Stimulated activated memory B cell treated with anti-CD40 and anti-IgM and Interleukin-4, amounts not matched to agents 10 μg/mL and 1 μg/mL and 100 μg/mL, for 72 hours (primary cell): ENCODE measurements at regions not wholly inside any gene's neighbourhood (a gene's known extent, or its start where the extent isn't known, plus 50 kb on each side); places are given as distances from the start of the nearest gene placed in this dataset.
"Not testable (repeated sequence)": the region's sequence is repeated elsewhere in the genome, so short reads cannot be mapped to it uniquely, and the experiment has no call there.

Experiments used
- ATAC-seq: fragments of 150-1000 bp; cut with Tn5 transposase; 2 replicates; pipeline ENCODE4 v1.10.0; 2021
- H3K27ac Mint-ChIP-seq: one replicate; pipeline ENCODE4 v1.8.0; 2022; ENCODE audit warnings: mild to moderate bottlenecking, mixed read lengths
- H3K27me3 Mint-ChIP-seq: one replicate; pipeline ENCODE4 v1.8.0; 2022; ENCODE audit warnings: mixed read lengths
- H3K36me3 Mint-ChIP-seq: one replicate; pipeline ENCODE4 v1.8.0; 2022; ENCODE audit warnings: mixed read lengths
- H3K4me1 Mint-ChIP-seq: one replicate; pipeline ENCODE4 v1.8.0; 2022; ENCODE audit warnings: mixed read lengths
- H3K4me3 Mint-ChIP-seq: one replicate; pipeline ENCODE4 v1.8.0; 2022; ENCODE audit warnings: mild to moderate bottlenecking, moderate library complexity, mixed read lengths
- H3K9me3 Mint-ChIP-seq: one replicate; pipeline ENCODE4 v1.8.0; 2022; ENCODE audit warnings: mixed read lengths

DNA sequence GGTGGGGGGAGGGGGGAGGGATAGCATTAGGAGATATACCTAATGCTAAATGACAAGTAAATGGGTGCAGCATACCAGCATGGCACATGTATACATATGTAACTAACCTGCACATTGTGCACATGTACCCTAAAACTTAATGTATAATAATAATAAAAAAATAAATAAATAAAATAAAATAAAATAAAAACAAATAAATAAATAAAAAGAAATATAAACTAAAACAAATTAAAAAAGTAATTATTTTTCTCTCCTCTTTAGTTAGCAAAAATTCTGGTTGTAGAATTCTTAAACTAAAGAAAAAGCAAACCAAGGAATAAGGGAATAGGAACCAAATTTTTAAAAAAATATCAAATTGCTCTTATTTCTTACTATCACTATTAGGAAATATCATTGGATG, 267.3 kb downstream of the CCER1 start:
- H3K4me3 Mint-ChIP-seq, H3K36me3 Mint-ChIP-seq, H3K4me1 Mint-ChIP-seq, ATAC-seq, H3K9me3 Mint-ChIP-seq, H3K27me3 Mint-ChIP-seq, H3K27ac Mint-ChIP-seq: not testable (repeated sequence)

DNA sequence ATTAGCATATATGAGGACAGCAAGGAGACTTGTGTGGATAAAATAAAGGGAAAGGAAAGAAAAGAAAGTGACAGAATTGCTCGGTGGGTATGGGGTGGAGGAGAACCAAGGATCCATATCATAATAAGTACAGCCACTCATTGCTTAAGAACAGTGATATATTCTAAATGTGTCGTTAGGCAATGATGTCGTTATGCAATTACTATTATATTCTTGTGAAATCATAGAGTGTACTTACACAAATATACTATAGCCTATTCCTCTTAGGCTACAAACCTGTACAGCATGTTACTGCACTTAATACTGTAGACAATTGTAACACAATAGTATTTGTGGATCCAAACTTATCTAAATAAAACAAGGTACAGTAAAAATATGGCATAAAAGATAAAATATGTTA, 271.1 kb downstream of the CCER1 start:
- no peak overlapping the region for H3K27ac Mint-ChIP-seq
- no peaks in the 10 kb centered on the region for H3K36me3 Mint-ChIP-seq
- no peaks in the 10 kb centered on the region for H3K27me3 Mint-ChIP-seq
- H3K4me3 Mint-ChIP-seq: no peak overlapping the region
- no peak for ATAC-seq
- H3K4me1 Mint-ChIP-seq: no peaks in the 10 kb centered on the region
- H3K9me3 Mint-ChIP-seq: peaks cover 4% of the 10 kb centered on the region

DNA sequence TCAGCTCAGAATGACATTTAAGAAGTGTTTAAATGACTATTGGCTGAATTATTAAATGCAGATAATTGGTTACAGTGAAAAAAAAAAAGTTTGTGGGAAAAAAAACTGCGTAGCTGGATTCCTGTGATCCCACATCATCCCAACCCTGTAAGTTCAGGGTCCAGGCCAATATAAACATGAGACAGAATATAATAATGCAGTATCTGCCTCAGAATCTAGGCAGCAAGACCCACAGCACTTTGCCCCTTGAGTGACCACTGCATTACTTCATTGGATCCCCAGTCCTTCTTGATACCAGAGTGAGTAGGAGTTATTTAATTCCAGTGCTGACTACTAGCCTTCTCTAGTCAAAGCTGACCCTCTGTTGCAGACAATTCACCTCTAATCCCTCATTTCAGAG, 272.6 kb downstream of the CCER1 start:
- Mint-ChIP-seq H3K4me3 (no peak overlapping the region), H3K4me1 (no peaks in the 10 kb centered on the region), H3K27me3 (no peaks in the 10 kb centered on the region), H3K36me3 (no peaks in the 10 kb centered on the region), H3K27ac (no peak overlapping the region), H3K9me3 (peaks cover 4% of the 10 kb centered on the region)
- ATAC-seq: no peak

DNA sequence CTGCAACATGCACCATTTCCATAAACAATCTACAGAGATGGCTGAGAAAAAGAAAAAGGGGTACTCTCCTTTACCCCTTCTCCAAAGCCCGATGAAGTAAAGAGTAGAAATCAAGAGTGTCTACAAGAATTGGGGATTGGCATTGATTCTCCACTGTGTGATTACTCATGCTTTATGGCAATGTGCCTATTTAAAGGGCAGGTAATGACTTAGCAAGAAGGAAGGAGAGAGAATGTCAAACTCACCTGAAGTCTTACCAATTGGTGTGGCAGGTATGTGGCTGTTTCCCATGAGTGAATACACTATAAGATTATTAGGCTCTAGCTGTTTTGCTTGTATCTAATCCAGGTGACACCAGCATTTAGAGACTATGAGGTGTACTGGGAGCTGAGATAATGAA, 275.3 kb downstream of the CCER1 start:
- no peaks in the 10 kb centered on the region for H3K9me3 Mint-ChIP-seq
- H3K36me3 Mint-ChIP-seq: no peaks in the 10 kb centered on the region
- no peak for ATAC-seq
- H3K27me3 Mint-ChIP-seq: no peaks in the 10 kb centered on the region
- H3K4me3 Mint-ChIP-seq: no peak overlapping the region
- H3K4me1 Mint-ChIP-seq: no peaks in the 10 kb centered on the region
- no peak overlapping the region for H3K27ac Mint-ChIP-seq

DNA sequence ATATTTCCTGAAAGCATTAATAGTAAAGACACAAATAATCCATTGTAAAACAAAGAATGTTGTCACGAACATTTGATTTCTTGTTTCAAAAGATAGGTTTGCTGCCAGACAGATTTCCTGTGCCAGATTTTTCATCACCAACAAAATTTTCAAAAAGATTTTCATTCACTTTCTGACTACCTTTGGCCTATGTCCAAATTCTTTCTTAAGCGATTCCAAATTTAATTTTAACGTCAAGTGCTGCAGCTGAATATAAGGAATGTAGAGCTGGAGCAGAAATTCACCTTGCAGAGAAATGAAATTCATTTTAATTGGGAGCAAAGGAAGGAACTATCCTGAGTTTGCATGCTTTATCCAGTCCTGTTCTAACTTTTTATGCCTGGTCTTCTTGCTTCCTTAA, 277.4 kb downstream of the CCER1 start:
- H3K27me3 Mint-ChIP-seq: no peaks in the 10 kb centered on the region
- no peak for ATAC-seq
- H3K27ac Mint-ChIP-seq: no peak overlapping the region
- no peaks in the 10 kb centered on the region for H3K9me3 Mint-ChIP-seq
- H3K4me1 Mint-ChIP-seq: no peaks in the 10 kb centered on the region
- H3K36me3 Mint-ChIP-seq: no peaks in the 10 kb centered on the region
- no peak overlapping the region for H3K4me3 Mint-ChIP-seq

DNA sequence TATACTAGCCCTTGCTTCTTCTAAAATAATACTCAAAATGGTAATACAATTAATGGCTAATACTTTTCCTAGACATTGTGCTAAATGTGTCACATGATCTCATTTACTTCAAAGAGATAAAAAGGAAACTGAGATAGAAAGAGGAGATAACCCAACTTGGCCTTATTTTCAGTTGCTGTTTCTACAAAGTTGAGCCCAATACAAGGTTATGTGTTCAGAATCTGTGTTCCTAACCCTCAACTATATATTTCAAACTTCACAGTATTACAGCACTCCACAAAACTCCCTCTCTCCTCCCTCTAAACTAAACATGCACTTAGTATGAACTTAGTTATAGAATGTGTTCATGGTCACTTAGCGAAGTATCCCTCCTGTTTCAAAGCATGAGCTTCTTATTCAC, 277.9 kb downstream of the CCER1 start:
- H3K27ac Mint-ChIP-seq: no peak overlapping the region
- no peaks in the 10 kb centered on the region for H3K4me1 Mint-ChIP-seq
- H3K27me3 Mint-ChIP-seq: no peaks in the 10 kb centered on the region
- H3K36me3 Mint-ChIP-seq: no peaks in the 10 kb centered on the region
- ATAC-seq: no peak
- H3K9me3 Mint-ChIP-seq: no peaks in the 10 kb centered on the region
- H3K4me3 Mint-ChIP-seq: no peak overlapping the region

DNA sequence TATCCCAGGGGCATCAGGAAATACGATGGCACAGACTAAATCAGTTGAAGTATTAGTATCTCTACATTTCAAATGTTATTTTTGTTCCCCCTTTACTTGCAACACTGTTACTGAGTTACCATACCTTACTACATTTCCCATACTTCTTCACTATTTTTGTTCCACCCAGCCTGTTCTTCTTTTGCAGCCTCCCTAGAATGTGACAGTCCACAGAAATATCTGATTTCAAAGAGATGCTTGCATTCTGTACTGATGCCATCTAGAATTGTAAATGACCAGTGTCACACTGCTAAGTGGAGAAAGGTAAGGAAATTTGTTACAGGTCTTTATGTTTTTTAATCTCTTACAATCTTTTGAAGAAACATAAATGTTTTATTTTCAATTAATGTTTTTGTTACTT, 279.9 kb downstream of the CCER1 start:
- no peaks in the 10 kb centered on the region for H3K4me1 Mint-ChIP-seq
- no peak overlapping the region for H3K27ac Mint-ChIP-seq
- no peak for ATAC-seq
- no peaks in the 10 kb centered on the region for H3K36me3 Mint-ChIP-seq
- no peaks in the 10 kb centered on the region for H3K27me3 Mint-ChIP-seq
- H3K9me3 Mint-ChIP-seq: no peaks in the 10 kb centered on the region
- no peak overlapping the region for H3K4me3 Mint-ChIP-seq

DNA sequence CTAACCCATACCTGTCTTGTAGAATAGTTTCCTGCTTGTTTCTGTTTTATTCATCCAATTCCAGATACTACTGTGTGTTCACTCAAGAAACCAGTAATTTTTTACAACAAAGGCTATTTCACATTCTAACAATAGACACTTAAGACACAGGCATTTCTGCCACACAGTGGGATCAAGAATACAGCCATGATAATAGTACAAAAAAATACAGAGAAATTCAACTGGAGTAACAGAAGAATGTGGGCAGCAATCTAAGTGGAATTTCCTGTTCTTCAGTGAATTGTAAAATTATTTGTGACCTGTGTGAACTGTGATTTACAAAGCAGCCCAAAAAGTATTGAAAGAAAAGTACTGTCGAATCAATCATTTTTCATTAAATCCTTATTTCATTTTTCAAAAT, 282.9 kb downstream of the CCER1 start:
- Mint-ChIP-seq H3K36me3 (no peaks in the 10 kb centered on the region), H3K4me1 (no peaks in the 10 kb centered on the region), H3K27ac (no peak overlapping the region), H3K27me3 (no peaks in the 10 kb centered on the region), H3K4me3 (no peak overlapping the region), H3K9me3 (no peaks in the 10 kb centered on the region)
- ATAC-seq: no peak

DNA sequence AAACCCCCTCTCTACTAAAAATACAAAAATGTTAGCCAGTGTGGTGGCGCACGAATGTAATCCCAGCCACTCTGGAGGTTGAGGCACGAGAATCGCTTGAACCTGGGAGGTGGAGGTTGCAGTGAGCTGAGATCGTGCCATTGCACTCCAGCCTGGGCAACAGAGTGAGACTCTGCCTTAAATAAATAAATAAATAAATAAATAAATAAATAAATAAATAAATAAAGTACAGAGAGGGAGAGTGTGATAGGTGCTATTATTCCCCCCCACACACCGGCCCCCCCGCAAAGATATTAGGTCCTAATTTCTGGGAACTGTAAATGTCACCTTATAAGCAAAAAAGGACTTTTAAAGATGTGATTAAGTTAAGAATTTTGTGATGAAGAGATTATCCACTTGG, 291.0 kb downstream of the CCER1 start:
- not testable (repeated sequence) for H3K4me3 Mint-ChIP-seq, H3K27ac Mint-ChIP-seq, H3K4me1 Mint-ChIP-seq, H3K27me3 Mint-ChIP-seq, ATAC-seq, H3K9me3 Mint-ChIP-seq, H3K36me3 Mint-ChIP-seq

DNA sequence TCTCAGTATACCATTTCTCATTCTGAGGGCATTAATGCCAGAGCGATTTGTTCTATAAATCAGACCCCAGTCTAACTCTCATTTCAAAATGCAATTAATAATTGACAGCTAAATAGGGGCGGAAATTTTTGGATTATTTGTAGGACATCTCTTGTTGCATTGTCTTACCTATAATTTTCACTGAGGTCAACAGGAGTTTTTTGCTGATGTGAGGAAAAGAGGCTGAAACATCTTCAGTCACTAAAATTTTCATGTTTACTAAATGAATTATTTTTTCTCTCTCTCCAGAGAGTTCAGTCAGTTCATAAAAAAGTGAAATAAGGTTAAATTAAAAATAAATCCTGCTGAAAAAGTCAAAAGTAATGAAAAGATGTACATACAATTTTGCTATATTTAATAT, 295.9 kb downstream of the CCER1 start:
- Mint-ChIP-seq H3K4me1 (no peaks in the 10 kb centered on the region), H3K27ac (no peak overlapping the region), H3K36me3 (no peaks in the 10 kb centered on the region), H3K27me3 (no peaks in the 10 kb centered on the region), H3K4me3 (no peak overlapping the region), H3K9me3 (no peaks in the 10 kb centered on the region)
- no peak for ATAC-seq

DNA sequence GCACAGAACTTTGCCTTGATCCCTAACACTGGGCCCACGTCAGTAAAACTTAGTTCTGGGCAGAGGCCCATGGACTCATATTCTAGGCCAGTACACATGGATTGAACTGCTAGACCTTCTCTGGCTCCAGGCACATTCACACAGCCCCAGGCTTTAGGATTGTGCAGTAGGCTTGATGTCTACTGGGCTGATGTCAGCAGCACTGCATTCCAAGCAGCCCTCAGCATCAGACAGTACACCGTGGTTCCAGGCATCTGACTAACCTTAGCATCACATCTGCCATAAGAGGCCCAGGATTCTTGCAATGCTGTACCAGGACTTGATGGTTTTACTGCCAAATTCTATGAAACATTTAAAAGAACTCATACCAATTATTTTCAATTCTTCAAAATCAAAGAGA, 301.9 kb downstream of the CCER1 start:
- Mint-ChIP-seq H3K4me1 (no peaks in the 10 kb centered on the region), H3K36me3 (no peaks in the 10 kb centered on the region), H3K27ac (no peak overlapping the region), H3K9me3 (no peaks in the 10 kb centered on the region), H3K27me3 (no peaks in the 10 kb centered on the region), H3K4me3 (no peak overlapping the region)
- ATAC-seq: no peak

DNA sequence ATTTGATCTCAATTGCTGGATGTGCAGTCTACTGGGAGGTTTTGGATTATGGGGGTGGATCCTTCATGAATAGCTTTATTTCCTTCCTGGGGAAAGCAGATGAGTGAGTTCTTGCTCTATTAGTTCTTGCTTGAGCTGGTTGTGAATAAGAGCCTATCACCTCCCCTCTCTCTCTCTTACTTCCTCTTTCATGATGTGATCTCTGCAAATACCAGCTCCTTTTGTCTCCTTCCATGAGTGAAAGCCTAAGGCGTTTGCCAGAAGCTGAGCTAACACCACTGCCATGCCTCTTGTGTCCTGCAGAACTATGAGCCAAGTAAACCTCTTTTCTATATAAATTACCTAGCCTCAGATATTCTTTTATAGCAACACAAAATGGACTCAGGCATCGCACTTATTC, 302.7 kb downstream of the CCER1 start:
- Mint-ChIP-seq H3K27ac (no peak overlapping the region), H3K4me3 (no peak overlapping the region), H3K4me1 (no peaks in the 10 kb centered on the region), H3K27me3 (no peaks in the 10 kb centered on the region), H3K9me3 (no peaks in the 10 kb centered on the region), H3K36me3 (no peaks in the 10 kb centered on the region)
- ATAC-seq: no peak

DNA sequence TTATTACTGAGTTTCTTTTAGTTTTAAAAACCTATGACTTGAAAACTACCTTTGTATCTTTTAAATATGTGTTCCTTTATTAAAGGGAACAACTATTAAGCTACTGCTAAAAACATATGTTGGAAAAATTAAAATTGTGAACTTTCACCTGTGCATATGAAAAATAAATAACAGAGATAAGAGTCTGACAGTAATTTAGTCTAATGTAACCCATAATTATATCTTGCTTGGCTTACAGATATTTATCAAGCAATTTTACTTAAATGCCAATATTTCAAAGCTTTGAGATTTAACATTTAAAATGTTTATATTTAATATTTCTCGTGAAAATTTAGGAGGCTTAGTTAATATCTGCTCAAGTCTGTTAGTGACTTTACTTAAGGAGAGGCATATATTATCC, 309.8 kb downstream of the CCER1 start:
- no peak for ATAC-seq
- peaks cover 3% of the 10 kb centered on the region for H3K9me3 Mint-ChIP-seq
- no peaks in the 10 kb centered on the region for H3K36me3 Mint-ChIP-seq
- H3K4me3 Mint-ChIP-seq: no peak overlapping the region
- no peak overlapping the region for H3K27ac Mint-ChIP-seq
- H3K27me3 Mint-ChIP-seq: no peaks in the 10 kb centered on the region
- H3K4me1 Mint-ChIP-seq: no peaks in the 10 kb centered on the region

DNA sequence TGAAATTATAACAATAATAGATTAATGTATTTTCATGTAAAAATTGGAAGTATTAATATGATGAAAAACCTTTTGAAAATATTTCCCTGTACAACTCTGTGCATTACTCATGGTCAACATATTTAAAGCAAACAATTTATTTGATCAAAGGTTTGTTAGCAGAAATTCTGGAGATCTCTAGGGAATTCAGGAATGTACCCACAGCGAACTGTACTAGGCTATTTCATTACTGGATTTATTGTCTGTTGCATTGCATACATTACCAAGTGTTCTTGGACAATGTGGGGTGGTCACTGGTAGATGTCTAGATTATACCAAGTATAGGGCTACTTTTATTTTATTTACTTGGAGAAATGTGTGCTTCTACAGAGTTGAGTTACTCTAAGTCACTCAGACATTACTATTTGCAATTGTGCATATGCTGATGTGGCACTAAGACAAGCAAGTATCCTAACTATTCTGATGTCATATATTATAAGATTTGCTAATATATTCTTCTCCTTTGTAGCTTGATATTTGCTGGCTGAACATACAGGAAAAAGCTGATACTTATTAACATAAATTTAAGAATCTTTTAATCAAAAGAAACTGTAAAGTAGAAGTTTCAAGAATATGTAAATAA, 323.3 kb downstream of the CCER1 start:
- H3K9me3 Mint-ChIP-seq: peaks cover 9% of the 10 kb centered on the region
- H3K4me1 Mint-ChIP-seq: no peaks in the 10 kb centered on the region
- no peak overlapping the region for H3K4me3 Mint-ChIP-seq
- no peaks in the 10 kb centered on the region for H3K27me3 Mint-ChIP-seq
- H3K27ac Mint-ChIP-seq: no peak overlapping the region
- no peaks in the 10 kb centered on the region for H3K36me3 Mint-ChIP-seq
- no peak for ATAC-seq

DNA sequence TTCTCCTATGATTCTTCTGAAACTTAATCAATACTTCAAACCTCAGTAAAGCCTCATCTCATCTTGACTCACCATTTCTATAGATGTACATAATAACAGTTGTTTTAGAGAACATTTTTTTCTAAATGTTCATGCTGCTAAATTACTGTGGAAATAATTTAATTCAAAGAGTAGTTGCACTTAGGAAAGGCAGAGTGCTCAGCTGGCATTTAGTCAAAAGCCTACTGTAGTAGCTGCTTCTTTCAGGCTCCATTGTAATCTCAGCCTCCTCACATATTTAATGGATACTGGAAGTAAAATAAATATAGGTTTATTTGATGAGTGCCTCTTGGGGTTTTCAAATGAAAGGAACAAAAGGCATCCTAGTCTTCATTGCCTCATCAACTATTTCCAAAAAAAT, 325.0 kb downstream of the CCER1 start:
- Mint-ChIP-seq H3K27ac (no peak overlapping the region), H3K4me1 (no peaks in the 10 kb centered on the region), H3K36me3 (no peaks in the 10 kb centered on the region), H3K27me3 (no peaks in the 10 kb centered on the region), H3K9me3 (peaks cover 9% of the 10 kb centered on the region), H3K4me3 (no peak overlapping the region)
- no peak for ATAC-seq

DNA sequence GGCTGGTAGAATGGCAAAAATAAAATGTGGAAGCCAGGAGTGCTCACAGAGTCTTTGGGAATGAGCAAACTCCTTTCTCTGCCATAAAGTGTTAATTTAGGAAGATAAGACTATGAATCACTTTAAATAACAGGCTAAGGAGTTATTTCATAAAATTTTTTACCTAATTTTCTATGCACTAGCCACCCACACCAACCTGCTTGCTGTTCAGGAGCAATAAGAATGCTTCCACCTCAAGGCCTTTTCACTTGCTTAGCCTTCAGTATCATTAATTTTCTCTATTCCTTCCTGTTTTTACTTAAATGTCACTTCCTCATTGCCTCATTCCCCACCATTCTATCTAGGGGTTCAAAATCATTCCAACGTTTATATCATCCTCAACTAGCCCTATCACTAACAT, 326.8 kb downstream of the CCER1 start:
- Mint-ChIP-seq H3K9me3 (peaks cover 5% of the 10 kb centered on the region), H3K27me3 (no peaks in the 10 kb centered on the region), H3K4me1 (no peaks in the 10 kb centered on the region), H3K27ac (no peak overlapping the region), H3K4me3 (no peak overlapping the region), H3K36me3 (no peaks in the 10 kb centered on the region)
- no peak for ATAC-seq
